GM12878 (cell line): ENCODE measurements at regions not wholly inside any gene's neighbourhood (a gene's known extent, or its start where the extent isn't known, plus 50 kb on each side); places are given as distances from the start of the nearest gene placed in this dataset.

Experiments
- ATAC-seq: fragments of 200-7000 bp; cut with Tn5 transposase; 3 replicates; pipeline ENCODE4 v1.9.1; 2020; ENCODE audit warnings: mild to moderate bottlenecking, moderate library complexity
- BruUV-seq: library from RNA; stranded (reverse); fragments of 400-500 nt; replicated peaks from 2 replicates; lab custom pipeline; 2021; lab: Mats Ljungman, UMichigan
- CTCF ChIA-PET: fragments of 300-600 bp; sonication (Branson Sonifier 250); formaldehyde crosslinking; extraction: SDS; loops from one replicate; lab custom pipeline; 2021; ENCODE audit warnings: inconsistent platforms; lab: Yijun Ruan, JAX
- POLR2A ChIA-PET: fragments of 350-600 bp; formaldehyde crosslinking; extraction: SDS; loops from one replicate; lab custom pipeline; 2021; ENCODE audit warnings: inconsistent platforms; lab: Charles Lee
- RAD21 ChIA-PET: fragments of 300-600 bp; sonication (Branson Sonifier 250); formaldehyde crosslinking; loops from one replicate; lab custom pipeline; 2023; ENCODE audit warnings: antibody characterized with exemption; ENCODE audit not compliant: unreplicated experiment; lab: Charles Lee
- SMC1A ChIA-PET: fragments of 300-600 bp; sonication (Branson Sonifier 250); formaldehyde crosslinking; loops from one replicate; lab custom pipeline; 2023; ENCODE audit not compliant: unreplicated experiment, uncharacterized antibody; lab: Charles Lee
- DNase-seq: peaks from one replicate; pipeline ENCODE4 v3.0.0-alpha.2; 2011; ENCODE audit warnings: low read depth, low spot score
- FAIRE-seq: peaks from 3 replicates; lab custom pipeline; 2011; peaks lifted over from hg19 to GRCh38; lab: Jason Lieb, UNC
- H2AFZ ChIP-seq: 2 replicates; pipeline ENCODE4 v1.6.0; 2011; ENCODE audit warnings: low read depth, low read length, control low read depth; ENCODE audit not compliant: control insufficient read depth
- H3K27ac ChIP-seq: 2 replicates; pipeline ENCODE4 v1.5.1; 2011; ENCODE audit warnings: control low read depth; ENCODE audit not compliant: control insufficient read depth, insufficient read depth
- H3K27me3 ChIP-seq, 2 experiments: replicated peaks in 1 of 2; 2 replicates each; pipeline versions ENCODE4 v1.6.0 to v1.6.1; 2011; ENCODE audit warnings: low read length in 1 of 2; ENCODE audit not compliant: control insufficient read depth in 2 of 2, insufficient read depth in 2 of 2
- H3K36me3 ChIP-seq, 2 experiments: 2 replicates each; pipeline ENCODE4 v1.5.1; 2011; ENCODE audit warnings: low read length in 1 of 2; ENCODE audit not compliant: control insufficient read depth in 2 of 2, insufficient read depth in 2 of 2
- H3K4me1 ChIP-seq: 2 replicates; pipeline ENCODE4 v1.6.1; 2011; ENCODE audit warnings: mild to moderate bottlenecking, low read length, moderate library complexity, mixed read lengths; ENCODE audit not compliant: control insufficient read depth, insufficient read depth
- H3K4me2 ChIP-seq: 2 replicates; pipeline ENCODE4 v1.6.0; 2011; ENCODE audit warnings: control low read depth; ENCODE audit not compliant: control insufficient read depth, insufficient read depth
- H3K4me3 ChIP-seq: fragments of 200-600 bp; sonication (generic); 2 replicates; pipeline ENCODE4 v1.5.1; 2016
- H3K79me2 ChIP-seq: 2 replicates; pipeline ENCODE4 v1.6.0; 2011; ENCODE audit warnings: low read length; ENCODE audit not compliant: control insufficient read depth, insufficient read depth
- H3K9ac ChIP-seq: 2 replicates; pipeline ENCODE4 v1.8.0; 2011; ENCODE audit warnings: low read length, control low read depth, mixed read lengths; ENCODE audit not compliant: control insufficient read depth, insufficient read depth
- H3K9me3 ChIP-seq: replicated peaks from 3 replicates; pipeline ENCODE4 v1.5.1; 2011; ENCODE audit warnings: mild to moderate bottlenecking, low read length; ENCODE audit not compliant: control insufficient read depth, insufficient read depth
- H4K20me1 ChIP-seq: 2 replicates; pipeline ENCODE4 v1.6.0; 2011; ENCODE audit not compliant: control insufficient read depth, insufficient read depth
- BHLHE40 ChIP-seq, 2 experiments: fragments of 450-650 bp in 1 of 2; IDR thresholded peaks; 2 replicates each; pipeline ENCODE4 v1.6.1; 2011 to 2017; ENCODE audit warnings: low read depth in 2 of 2, borderline replicate concordance in 1 of 2, improper control_type of control experiment in 1 of 2, low read length in 1 of 2, mild to moderate bottlenecking in 1 of 2
- BRCA1 ChIP-seq: IDR thresholded peaks from 2 replicates; pipeline ENCODE4 v1.6.1; 2011; ENCODE audit warnings: low read depth, low read length, improper control_type of control experiment
- CEBPB ChIP-seq, 2 experiments: fragments of 150-350 bp in 1 of 2; IDR thresholded peaks; 2 replicates each; pipeline ENCODE4 v1.6.1; 2012 to 2014; ENCODE audit warnings: low read depth in 2 of 2, low read length in 2 of 2, borderline replicate concordance in 1 of 2, inconsistent platforms in 1 of 2
- CHD4 ChIP-seq: fragments of 200-600 bp; sonication (generic); IDR thresholded peaks from 2 replicates; pipeline ENCODE4 v1.6.1; 2016; ENCODE audit warnings: mild to moderate bottlenecking
- CREB1 ChIP-seq: IDR thresholded peaks from 2 replicates; pipeline ENCODE4 v1.6.1; 2012; ENCODE audit warnings: low read depth, mild to moderate bottlenecking, inconsistent platforms
- CREM ChIP-seq: IDR thresholded peaks from 2 replicates; pipeline ENCODE4 v1.6.1; 2014; ENCODE audit warnings: antibody characterized with exemption, low read depth
- ELK1 ChIP-seq: IDR thresholded peaks from 2 replicates; pipeline ENCODE4 v1.6.1; 2012; ENCODE audit warnings: low read depth, low read length, improper control_type of control experiment
- EZH2 ChIP-seq: IDR thresholded peaks from 2 replicates; pipeline ENCODE4 v1.6.1; 2012; ENCODE audit warnings: low read depth, mild to moderate bottlenecking, control low read depth, inconsistent platforms, low read length, borderline replicate concordance; ENCODE audit not compliant: control insufficient read depth
- FOS ChIP-seq: IDR thresholded peaks from 3 replicates; pipeline ENCODE4 v1.6.1; 2011; ENCODE audit warnings: borderline replicate concordance; ENCODE audit not compliant: insufficient read length; ENCODE audit errors: extremely low read depth
- IKZF2 ChIP-seq, 2 experiments: fragments of 450-650 bp; IDR thresholded peaks; 2 replicates each; pipeline ENCODE4 v1.6.1; 2017; ENCODE audit warnings: mild to moderate bottlenecking in 2 of 2, moderate library complexity in 2 of 2
- MEF2B ChIP-seq: fragments of 450-650 bp; IDR thresholded peaks from 2 replicates; pipeline ENCODE4 v1.6.1; 2018; ENCODE audit warnings: mild to moderate bottlenecking, moderate library complexity; ENCODE audit not compliant: partially characterized antibody, poor library complexity, severe bottlenecking
- MLLT1 ChIP-seq: fragments of 450-650 bp; IDR thresholded peaks from 2 replicates; pipeline ENCODE4 v1.6.1; 2016; ENCODE audit warnings: mild to moderate bottlenecking
- NFYA ChIP-seq: IDR thresholded peaks from 2 replicates; pipeline ENCODE4 v1.6.1; 2011; ENCODE audit warnings: low read depth, mild to moderate bottlenecking, low read length, improper control_type of control experiment, borderline replicate concordance
- NR2C1 ChIP-seq: fragments of 450-650 bp; IDR thresholded peaks from 2 replicates; pipeline ENCODE4 v1.6.1; 2017; ENCODE audit warnings: antibody characterized with exemption, mild to moderate bottlenecking, moderate library complexity
- POLR2AphosphoS5 ChIP-seq: IDR thresholded peaks from 2 replicates; pipeline ENCODE4 v1.6.1; 2011; ENCODE audit warnings: mild to moderate bottlenecking, low read length, inconsistent platforms
- SRF ChIP-seq, 2 experiments: IDR thresholded peaks; 2 replicates each; pipeline ENCODE4 v1.6.1; 2011; ENCODE audit warnings: low read depth in 2 of 2, low read length in 2 of 2, mild to moderate bottlenecking in 1 of 2, moderate library complexity in 1 of 2
- SUZ12 ChIP-seq: fragments of 200-600 bp; sonication (generic); IDR thresholded peaks from one replicate; pipeline ENCODE4 v1.6.1; 2018; ENCODE audit warnings: antibody characterized with exemption, mild to moderate bottlenecking; ENCODE audit not compliant: unreplicated experiment
- TBL1XR1 ChIP-seq: IDR thresholded peaks from 2 replicates; pipeline ENCODE4 v1.6.1; 2012; ENCODE audit warnings: low read depth, low read length, improper control_type of control experiment
- YY1 ChIP-seq: IDR thresholded peaks from 2 replicates; pipeline ENCODE4 v1.6.1; 2011; ENCODE audit warnings: low read depth, mild to moderate bottlenecking, low read length
- ZNF622 ChIP-seq: fragments of 450-650 bp; IDR thresholded peaks from 2 replicates; pipeline ENCODE4 v1.6.1; 2017; ENCODE audit warnings: mild to moderate bottlenecking, inconsistent platforms
- WGBS: methylation state at CpG from one replicate; pipeline ENCODE4 v1.1.6; 2016; ENCODE audit warnings: low lambda C conversion rate; ENCODE audit not compliant: insufficient replicate concordance, insufficient coverage; ENCODE audit errors: missing lambda C conversion rate; 5-methylcytosine and 5-hydroxymethylcytosine counted together
- in situ Hi-C: fragments of 300-500 bp; cut with MboI; formaldehyde crosslinking; loops from 9 replicates; pipeline ENCODE4 v1.14.3; 2018; ENCODE audit warnings: mixed read lengths
- intact Hi-C: fragments of 100-400 bp; cut with micrococcal nuclease; formaldehyde crosslinking; loops from one replicate; pipeline ENCODE4 v1.14.2; 2022; ENCODE audit not compliant: unreplicated experiment

- CTCF ChIA-PET: interaction anchor here (1.4 kb wide), 2 partner anchors 146 to 228 kb away, joined by 3 to 4 read pairs; no protein-coding TSS in a partner anchor
- SMC1A ChIA-PET: interaction anchor here (0.7 to 2.0 kb wide), 6 partner anchors 10 to 125 kb away, joined by 3 to 5 read pairs (median 4); no protein-coding TSS in a partner anchor
These were observed 62.3 kb upstream of the RELL1 start for GRCh38 chr4:37748485-37748884.

GRCh38 chr4:37747772-37748330 is 61.7 kb upstream of the RELL1 start:
- Histone ChIP-seq H3K27me3 (no peaks in the 10 kb centered on the region), H3K9me3 (no peaks in the 10 kb centered on the region; the same call in 2 of the 3 replicates), H3K27ac (no peak overlapping the region), H3K4me1 (no peaks in the 10 kb centered on the region; the same call in 1 of the 2 replicates), H3K36me3 (no peaks in the 10 kb centered on the region), H2AFZ (no peak overlapping the region), H3K4me2 (no peak overlapping the region), H3K79me2 (no peaks in the 10 kb centered on the region), H3K9ac (no peak overlapping the region), H4K20me1 (no peaks in the 10 kb centered on the region), H3K4me3 (no peak overlapping the region)
- CTCF ChIA-PET: interaction anchor here (1.4 kb wide), 1 partner anchor 228 kb away, joined by 3 read pairs; no protein-coding TSS in a partner anchor
- DNase-seq (no peak), FAIRE-seq (no peak), ATAC-seq (no peak)
- intact Hi-C loops (no loop called here), in situ Hi-C loops (no loop called here)
- POLR2A ChIA-PET: no interaction called here
- RAD21 ChIA-PET: no interaction called here
- SMC1A ChIA-PET: interaction anchor here (1.7 to 2.0 kb wide), 2 partner anchors 17 to 34 kb away, joined by 4 to 5 read pairs; no protein-coding TSS in a partner anchor
- no TSS peak for BruUV-seq
- 68% methylated on average over 6 of the region's 6 CpGs for WGBS
- no peak for TF ChIP-seq FOS
- no peak for TF ChIP-seq ELK1
- TF ChIP-seq MLLT1: no peak
- TF ChIP-seq SRF (IDR thresholded peaks at IDR 0.05; ENCODE audit: low read depth in 2 of 2, low read length in 2 of 2): no peak
- TF ChIP-seq BRCA1: no peak
- no peak for TF ChIP-seq TBL1XR1
- no peak for TF ChIP-seq NR2C1
- TF ChIP-seq SUZ12: no peak
- TF ChIP-seq CHD4: no peak
- no peak for TF ChIP-seq NFYA
- no peak for TF ChIP-seq POLR2AphosphoS5
- no peak for TF ChIP-seq EZH2

More at GRCh38 chr4:37748485-37748884, 62.3 kb upstream of the RELL1 start:
- DNase-seq (no peak), ATAC-seq (no peak), FAIRE-seq (no peak)
- 97% methylated on average over 2 of the region's 2 CpGs for WGBS
- intact Hi-C loops (no loop called here), in situ Hi-C loops (no loop called here)
- RAD21 ChIA-PET: no interaction called here
- Histone ChIP-seq H3K9ac (no peak overlapping the region), H3K4me3 (no peak overlapping the region), H3K27me3 (no peaks in the 10 kb centered on the region), H3K4me2 (no peak overlapping the region), H2AFZ (no peak overlapping the region), H3K36me3 (no peaks in the 10 kb centered on the region), H4K20me1 (no peaks in the 10 kb centered on the region), H3K27ac (no peak overlapping the region), H3K79me2 (no peaks in the 10 kb centered on the region), H3K9me3 (no peaks in the 10 kb centered on the region; the same call in 2 of the 3 replicates), H3K4me1 (no peaks in the 10 kb centered on the region; the same call in 1 of the 2 replicates)
- TF ChIP-seq ZNF622 (no peak), CEBPB (IDR thresholded peaks at IDR 0.05; ENCODE audit: borderline replicate concordance in 1 of 2, low read depth in 2 of 2, low read length in 2 of 2) (no peak), BHLHE40 (IDR thresholded peaks at IDR 0.05; ENCODE audit: borderline replicate concordance in 1 of 2, low read depth in 2 of 2, low read length in 1 of 2) (no peak), CREM (no peak), YY1 (no peak), MEF2B (no peak), IKZF2 (IDR thresholded peaks at IDR 0.05) (no peak), CREB1 (no peak)
- POLR2A ChIA-PET: no interaction called here
- no TSS peak for BruUV-seq
